ENCODE measurements at regions not wholly inside any gene's neighbourhood (a gene's known extent, or its start where the extent isn't known, plus 50 kb on each side); places are given as distances from the start of the nearest gene placed in this dataset.
"Not testable (repeated sequence)": the region's sequence is repeated elsewhere in the genome, so short reads cannot be mapped to it uniquely, and the experiment has no call there.

DNA sequence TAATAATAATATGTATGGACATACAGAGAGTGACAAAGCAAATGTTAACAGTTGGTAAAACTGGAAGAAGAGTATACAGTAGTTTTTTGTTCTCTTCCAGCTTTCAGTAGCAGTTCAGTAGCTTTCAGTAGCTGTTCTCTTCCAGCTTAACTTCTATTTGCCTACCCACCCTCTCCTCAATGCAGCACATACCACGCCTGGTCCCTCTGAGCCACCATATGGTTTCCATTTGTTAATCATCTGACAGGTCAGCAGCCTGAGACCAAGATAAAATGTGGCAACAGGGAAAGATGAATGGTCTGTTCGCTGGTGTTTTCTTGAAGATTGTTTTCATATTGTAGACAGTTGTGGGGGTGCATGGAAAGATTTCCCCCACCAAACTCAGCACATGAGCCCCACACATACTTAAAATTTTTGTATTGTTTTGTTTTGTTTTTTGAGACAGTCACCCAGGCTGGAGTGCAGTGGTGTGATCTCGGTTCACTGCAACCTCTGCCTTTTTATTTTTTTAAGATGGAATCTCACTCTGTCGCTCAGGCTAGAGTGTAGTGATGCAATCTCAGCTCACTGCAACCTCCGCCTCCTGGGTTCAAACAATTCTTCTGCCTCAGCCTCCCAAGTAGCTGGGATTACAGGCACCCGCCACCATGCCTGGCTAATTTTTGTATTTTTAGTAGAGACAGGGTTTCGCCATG, 56.8 kb downstream of the ATP6V0E2 start:
- DNase-seq (ENCODE audit: low spot score) = not testable (repeated sequence)

DNA sequence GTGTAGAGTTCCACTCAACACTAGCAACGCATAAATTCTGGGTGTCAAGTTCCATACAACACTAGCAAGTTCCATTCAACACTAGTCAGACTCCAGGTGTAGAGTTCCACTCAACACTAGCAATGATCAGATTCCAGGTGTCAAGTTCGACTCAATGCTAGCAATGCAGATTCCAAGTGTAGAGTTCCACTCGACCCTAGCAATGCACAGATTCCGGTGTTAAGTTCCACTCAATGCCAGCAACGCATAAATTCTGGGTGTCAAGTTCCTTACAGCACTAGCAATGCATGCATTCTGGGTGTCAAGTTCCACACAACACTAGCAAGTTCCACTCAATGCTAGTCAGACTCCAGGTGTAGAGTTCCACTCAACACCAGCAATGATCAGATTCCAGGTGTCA, 60.0 kb downstream of the ATP6V0E2 start:
- not testable (repeated sequence) for DNase-seq (ENCODE audit: low spot score)

DNA sequence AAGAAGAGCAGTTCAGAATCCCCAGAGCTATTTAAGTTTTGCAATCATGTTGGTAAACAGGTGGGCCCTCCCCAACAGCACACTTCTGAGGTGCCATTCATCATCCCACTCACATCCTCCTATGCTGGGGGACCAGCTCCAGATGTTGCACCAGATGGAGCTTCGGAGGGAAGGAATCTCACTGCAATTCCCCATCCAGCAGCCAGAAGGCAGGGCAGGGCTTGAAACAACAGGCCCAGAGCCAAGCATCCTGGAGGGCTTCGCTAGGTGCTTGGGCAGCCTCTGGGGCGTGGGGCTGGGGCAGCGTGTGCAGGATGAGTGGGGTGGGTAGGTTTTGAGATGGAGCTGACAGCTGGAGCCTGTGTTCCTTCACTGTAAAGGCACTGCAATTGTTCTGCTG, 73.6 kb downstream of the ATP6V0E2 start:
- DNase-seq (ENCODE audit: low spot score) = not testable (repeated sequence)

DNA sequence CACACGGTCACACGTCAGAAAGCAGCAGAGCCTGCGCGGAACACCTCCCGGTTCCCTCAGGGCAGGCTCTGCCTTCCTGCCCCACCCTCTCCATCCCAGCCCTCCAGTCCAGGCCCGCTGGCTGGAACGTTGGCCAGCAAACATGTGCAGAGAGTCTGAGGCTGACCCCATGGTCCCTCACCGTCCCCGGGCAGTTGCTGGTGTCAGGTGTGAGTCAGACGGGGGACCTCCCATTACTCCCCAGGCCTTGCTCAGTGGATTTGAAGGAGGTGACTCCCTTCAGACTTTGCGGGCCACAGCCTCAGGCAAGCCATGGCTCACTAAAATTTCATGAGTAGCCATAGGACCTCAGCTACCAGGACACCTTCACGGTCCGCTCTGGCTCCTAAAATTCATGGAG, 74.7 kb downstream of the ATP6V0E2 start:
- DNase-seq (ENCODE audit: low spot score) = not testable (repeated sequence)

DNA sequence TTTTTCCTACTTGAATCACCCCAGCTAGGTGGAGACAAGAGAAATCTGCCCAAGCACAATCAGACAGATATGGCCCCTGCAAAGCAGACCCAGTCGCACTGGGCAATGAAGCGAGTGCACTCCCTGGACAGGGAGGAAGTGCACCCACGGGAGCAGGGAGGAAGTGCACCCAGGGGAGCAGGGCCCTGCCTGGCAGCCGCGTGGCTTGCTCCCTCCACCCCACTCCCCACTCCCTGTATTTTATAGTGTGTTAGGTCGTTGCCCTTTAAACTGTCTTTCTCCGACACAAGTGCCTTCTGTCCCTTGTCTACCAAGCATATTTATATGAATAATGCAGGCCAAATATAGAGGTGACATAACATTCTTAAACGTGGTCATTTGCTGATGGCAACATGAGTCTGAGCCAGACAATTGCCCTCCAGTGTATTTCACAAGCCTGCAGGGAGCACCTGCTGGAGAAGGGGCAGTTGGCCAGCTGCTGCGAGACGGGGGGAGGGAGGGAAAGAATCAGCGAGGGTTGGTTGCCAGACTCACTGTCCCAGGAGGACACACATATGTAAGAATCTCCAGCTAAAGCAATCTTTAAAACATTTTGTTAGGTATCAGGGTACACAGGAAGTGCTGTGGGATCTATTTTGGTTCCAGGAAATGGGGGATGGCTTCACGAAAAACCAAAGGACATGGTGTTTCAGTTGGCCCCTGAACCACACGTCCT, 76.3 kb downstream of the ATP6V0E2 start:
- DNase-seq (ENCODE audit: low spot score) = not testable (repeated sequence)

DNA sequence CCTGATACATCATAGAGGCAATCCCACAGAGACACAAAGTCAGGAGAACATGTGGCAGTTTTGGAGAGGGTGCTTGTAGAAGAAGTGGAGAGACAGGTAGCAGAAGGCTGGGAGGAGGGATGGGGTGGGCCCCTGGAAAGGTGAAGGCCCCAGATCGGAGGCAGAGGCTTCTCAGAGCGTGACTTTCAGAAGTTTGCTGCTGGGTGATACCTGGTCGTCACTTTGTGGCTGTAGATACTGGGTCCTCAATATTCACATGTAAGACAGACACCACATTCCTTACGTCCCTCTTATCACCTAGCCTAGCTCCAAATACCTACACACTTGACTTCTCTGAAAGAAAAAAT, 76.8 kb downstream of the ATP6V0E2 start:
- not testable (repeated sequence) for DNase-seq (ENCODE audit: low spot score)

DNA sequence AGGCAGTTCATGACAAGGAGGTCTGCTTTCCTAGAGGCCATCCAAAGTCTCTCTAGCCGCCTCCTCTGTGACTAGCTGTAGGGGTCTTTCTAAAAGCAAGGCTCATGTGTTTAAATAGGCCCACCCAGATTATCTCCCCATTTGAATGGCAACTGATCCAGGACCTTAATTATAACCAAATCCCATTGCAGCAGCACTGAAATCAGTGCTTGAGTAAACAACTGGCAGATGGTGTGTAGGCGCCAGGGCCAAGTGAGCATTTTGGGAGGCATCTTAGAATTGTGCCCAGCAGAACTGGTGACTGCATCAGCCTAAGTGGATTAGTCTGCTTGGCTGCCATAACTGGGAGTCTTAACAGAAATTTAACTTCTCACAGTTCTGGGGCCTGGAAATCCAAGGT, 77.8 kb downstream of the ATP6V0E2 start:
- peak; percentile 34 for DNase-seq (ENCODE audit: low spot score)

DNA sequence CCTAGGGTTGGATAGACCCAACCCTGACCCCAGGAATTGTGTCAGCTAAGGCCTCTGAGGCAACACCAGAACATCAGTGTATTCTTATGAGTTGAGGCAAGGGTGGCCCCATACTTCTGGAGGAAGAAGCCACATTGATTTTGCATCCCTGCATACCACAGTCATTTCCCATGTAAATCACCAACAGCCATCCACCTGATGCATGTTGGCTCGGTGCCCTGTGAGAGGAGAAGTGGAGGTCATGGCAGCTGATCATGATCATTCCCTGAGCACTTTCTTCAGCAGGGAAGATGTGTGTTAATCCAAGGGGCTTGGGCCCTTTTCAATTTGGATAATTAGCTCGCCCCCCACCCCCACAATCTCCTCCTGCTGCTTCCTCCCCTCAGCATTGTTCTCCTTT, 85.1 kb downstream of the ATP6V0E2 start:
- peak; percentile 18 for DNase-seq (ENCODE audit: low spot score)

DNA sequence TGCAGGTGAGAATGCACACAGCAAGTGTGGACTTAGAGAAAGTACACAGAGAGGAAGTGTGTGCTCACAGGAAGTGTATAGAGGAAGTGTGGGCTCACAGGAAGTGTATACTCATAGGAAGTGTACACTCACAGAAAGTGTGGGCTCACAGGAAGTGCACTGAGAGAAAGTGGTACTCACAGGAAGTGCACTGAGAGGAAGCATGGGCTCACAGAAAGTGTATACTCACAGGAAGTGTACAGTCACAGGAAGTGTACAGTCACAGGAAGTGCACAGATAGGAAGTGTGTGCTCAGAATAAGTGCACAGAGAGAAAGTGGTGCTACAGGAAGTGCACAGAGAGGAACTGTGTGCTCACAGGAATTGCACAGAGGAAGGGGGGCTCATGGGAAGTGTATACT, 87.1 kb downstream of the ATP6V0E2 start:
- DNase-seq (ENCODE audit: low spot score) = not testable (repeated sequence)

DNA sequence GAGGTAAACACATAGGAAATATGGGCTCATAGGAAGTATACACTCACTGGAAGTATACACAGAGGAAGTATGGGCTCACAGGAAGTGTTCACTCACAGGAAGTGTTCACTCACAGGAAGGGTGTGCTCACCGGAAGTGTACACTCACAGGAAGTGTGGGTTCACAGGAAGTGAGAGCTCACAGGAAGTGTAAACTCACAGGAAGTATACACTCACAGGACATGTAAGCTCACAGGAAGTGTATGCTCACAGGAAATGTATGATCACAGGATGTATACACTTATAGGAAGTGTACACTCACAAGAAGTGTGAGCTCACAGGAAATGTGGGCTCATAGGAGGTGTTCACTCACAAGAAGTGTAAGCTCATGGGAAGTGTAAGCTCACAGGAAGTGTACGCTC, 88.1 kb downstream of the ATP6V0E2 start:
- DNase-seq (ENCODE audit: low spot score) = not testable (repeated sequence)

DNA sequence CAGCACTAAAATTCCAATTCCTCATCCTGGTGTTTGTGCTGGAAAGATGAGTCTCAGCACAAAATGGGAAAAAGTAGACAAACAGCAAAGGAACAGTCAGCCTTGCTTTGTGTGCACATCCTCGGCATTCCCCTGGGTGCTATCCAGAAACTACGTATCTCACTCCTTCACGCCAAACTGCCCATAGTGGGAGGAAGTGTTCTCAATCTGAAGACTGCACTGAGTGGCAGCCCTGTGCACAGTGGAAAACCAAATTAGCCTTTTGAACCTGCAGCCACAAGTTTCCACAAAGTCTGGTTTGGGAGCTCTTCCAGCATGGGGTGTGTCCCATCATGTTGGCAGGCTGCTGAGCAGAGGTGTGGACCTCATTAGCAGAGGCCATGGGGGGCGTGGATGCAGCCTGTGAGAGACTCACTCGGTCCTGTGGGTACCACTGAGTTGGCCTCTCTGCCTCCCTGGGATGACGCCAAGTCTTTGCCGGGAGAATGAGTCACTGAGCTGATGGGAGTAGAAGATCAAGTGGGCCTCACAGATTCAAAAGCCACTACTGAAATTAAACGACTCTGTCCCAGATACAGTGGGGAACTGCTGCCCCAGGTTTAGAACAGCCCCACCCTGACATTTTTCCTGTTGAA, 89.0 kb downstream of the ATP6V0E2 start:
- DNase-seq (ENCODE audit: low spot score) = not testable (repeated sequence)

DNA sequence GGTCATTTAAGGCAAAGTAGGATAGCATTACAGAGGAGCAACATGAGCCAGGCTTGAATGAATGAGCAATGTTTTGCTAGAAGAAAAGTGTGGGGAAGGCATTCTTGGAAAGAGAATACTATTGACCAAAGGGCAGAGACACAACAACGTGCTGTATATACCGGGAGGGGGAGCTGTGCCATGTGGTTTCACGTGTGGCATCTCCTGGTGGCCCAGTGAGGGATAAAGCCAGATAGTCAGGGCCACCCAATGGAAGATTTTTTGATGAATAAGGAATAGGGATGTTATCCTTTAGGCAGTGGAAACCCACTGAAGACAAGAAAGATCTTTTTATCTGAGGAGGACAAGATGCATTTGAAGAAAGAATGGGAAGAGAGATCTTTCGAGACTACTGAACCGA, 90.2 kb downstream of the ATP6V0E2 start:
- not testable (repeated sequence) for DNase-seq (ENCODE audit: low spot score)

DNA sequence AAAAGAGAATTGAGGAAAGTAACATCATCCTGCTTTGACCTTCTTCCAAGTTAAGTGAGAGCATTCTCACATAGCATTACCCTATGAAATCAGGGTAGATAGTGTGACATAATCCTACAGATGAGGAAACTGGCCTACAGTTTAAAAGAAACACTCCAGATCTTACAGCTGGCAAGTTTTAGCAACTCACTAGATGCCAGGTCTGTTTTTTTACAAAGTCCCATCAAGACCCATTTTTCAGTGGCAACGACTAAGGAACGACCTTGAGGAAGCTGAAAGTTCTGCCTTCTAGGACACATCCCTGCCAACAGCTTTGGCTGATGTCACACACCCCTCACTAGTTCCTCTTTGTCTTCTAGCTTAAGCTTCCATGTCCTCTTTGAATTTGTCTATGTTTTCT, 92.7 kb downstream of the ATP6V0E2 start:
- not testable (repeated sequence) for DNase-seq (ENCODE audit: low spot score)

DNA sequence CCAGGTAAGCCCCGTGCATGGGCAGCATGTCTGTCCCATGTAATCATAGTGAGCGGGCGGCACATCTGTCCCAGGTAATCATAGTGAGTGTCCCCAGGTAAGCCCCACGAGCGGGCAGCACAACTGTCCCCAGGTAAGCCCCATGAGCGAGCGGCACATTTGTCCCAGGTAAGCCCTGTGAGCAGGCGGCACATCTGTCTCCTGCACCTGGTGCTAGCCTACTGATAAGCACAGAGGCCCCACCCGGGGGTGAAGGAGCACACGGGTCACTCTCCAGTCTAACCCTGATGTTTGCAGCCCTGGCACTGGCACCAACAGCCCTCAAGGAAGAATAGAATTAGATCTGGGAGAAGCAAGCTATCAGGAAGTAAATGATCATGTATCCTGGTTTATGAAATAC, 99.2 kb downstream of the ATP6V0E2 start:
- DNase-seq (ENCODE audit: low spot score) = not testable (repeated sequence)

DNA sequence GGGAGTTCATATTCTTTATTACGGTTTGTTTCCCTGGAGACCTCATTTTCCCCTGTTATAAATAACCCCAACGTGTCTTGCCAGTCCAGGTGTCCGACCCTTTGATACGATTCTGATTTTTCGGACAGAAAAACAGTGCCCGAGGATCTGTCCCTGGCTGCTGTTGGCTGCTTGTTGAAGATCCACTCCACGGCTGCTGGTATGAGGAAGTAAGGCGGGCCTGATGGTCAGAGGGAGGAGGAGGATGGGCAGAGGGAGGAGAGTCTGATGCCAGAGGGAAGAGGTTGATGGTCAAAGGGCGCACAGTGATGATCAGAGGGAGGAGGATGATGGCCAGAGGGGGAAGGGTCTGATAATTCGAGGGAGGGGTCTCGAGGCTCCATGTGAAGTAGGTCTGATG, 99.9 kb downstream of the ATP6V0E2 start:
- not testable (repeated sequence) for DNase-seq (ENCODE audit: low spot score)

DNA sequence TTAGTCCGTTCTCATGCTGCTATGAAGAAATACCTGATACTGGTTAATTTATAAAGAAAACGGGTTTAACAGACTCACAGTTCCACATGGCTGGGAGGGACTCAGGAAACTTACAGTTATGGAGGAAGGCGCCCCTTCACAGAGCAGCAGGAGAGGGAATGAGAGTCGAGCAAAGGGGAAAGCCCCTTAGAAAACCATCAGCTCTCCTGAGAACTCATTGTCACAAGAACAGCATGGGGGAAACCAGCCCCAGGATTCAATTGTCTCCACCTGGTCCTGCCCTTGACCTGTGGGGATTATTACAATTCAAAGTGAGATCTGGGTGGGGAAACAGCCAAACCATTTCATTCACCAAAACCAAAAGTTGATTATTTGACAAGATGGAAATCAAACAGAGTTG, 101.8 kb downstream of the ATP6V0E2 start:
- DNase-seq (ENCODE audit: low spot score) = not testable (repeated sequence)

DNA sequence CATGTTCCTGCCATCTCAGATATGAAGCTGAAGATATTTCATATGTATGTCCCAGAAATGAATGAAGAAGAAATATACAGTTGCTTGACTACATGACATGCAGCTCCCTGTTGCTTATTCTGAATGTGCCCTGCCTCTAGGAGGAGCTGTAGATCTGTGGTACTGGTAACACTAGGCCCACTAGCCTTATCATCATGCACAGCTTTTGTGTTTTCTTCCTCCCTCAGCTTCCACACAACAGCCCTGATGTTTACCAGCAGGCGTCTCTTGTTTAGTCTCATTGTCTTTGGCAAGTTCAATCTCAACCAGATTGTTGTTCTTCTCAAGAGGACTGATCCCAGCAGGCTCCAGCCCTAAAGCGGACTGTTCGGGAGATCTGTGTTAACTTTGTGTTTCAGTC, 104.8 kb downstream of the ATP6V0E2 start:
- DNase-seq (ENCODE audit: low spot score) = not testable (repeated sequence)

DNA sequence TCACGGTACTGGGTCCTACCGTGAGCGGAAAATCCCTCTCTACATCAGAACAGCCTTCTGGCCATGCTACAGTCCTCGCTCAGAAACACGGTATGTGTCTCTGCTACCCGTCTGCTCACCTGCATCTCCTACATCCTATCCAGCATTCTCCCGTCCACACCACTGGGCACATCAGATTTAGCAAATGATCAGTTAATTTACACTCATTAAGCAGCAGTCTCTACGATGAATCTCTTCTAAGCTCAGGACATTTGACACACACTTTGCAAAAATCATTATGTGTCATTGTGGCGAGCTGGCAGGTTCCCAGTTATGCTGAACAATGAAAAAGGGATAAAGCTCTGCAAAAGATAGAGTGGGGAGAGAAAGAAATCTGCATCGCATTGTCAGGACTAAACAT, 105.2 kb downstream of the ATP6V0E2 start:
- DNase-seq (ENCODE audit: low spot score) = not testable (repeated sequence)

DNA sequence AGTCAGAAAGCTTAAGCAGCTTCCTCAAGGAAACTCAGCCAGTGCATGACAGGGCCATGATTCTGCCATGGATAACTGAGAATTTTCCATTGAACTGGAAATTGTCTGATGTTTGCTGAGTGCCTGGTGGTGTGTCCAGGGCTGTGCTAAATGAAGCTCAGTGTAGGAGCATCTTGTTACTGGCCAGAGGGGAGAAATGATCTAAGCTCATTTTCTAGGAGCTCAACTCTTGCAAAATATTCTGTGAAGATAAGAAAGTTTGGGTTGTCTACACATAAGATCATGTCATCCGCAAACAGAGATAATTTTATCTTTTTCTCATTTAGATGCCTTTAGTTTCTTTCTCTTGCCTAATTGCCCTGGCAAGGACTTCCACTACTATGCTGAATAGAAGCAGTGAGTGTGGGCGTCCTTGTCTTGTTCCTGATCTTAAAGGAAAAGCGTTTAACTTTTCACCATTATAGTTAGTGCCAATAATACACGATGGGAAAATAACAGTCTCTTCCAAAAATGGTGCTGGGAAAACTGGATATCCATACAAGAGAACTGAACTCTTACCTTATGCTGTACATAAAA, 108.9 kb downstream of the ATP6V0E2 start:
- not testable (repeated sequence) for DNase-seq (ENCODE audit: low spot score)

DNA sequence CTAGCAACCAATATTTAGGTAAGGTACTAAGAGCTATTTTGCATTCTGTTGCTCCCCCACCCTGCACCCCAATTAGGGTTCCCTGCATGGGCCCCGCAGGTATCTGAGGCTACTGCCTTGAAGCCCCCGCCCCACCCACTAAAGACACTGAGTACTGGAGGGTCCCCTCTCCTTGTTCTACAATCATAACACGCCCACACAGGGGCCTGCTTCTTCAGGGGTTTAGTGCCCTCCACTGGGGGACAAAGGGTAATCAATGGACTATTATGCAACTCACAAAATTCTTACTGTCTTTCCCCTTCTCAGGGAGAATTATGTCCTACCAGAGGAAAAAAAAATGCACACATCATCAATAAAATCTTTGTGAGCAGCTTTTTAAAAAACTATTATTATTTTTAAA, 113.1 kb downstream of the ATP6V0E2 start:
- DNase-seq (ENCODE audit: low spot score) = not testable (repeated sequence)

DNA sequence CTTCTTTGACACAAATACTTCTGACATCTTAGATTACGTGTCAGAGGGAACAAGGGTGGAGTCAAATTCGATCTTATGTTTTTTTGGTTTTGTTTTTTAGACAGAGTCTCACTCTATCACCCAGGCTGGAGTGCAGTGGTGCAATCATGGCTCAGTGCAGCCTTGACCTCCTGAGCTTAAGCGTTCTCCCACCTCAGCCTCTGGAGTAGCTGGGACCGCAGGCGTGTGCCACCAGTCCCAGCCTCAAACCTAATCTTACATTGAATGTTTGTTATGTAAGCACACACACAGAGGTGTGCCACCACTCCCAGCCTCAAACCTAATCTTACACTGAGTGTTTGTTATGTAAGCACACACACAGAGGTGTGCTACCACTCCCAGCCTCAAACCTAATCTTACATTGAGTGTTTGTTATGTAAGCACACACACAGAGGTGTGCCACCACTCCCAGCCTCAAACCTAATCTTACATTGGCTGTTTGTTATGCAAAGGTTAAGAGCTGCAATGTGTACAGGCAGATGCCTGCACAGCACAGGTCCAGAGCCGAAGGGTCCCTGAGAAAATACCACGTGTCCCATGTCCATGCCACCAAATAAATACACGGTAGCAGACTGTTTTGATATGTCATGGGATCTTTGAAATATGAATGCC, 118.0 kb downstream of the ATP6V0E2 start:
- DNase-seq (ENCODE audit: low spot score) = not testable (repeated sequence)

DNA sequence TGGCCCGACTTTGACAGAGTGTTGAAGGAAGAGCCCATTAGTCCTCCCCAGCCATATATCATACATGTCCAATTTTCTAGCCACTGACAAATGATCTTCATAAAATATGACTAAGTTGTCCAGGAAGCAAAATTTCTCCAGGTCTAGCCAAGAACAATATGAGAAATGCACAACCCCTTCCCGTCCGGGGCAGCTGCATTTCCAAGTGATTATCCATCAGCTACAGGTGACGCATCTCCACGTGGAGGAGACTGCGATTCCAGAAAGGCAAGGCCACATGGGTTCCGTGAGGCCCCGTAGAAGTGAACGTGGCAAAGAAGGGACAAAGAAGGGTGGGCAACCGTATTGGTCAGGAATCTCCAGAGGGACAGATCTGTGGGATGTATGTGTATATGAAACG, 118.6 kb downstream of the ATP6V0E2 start:
- DNase-seq (ENCODE audit: low spot score) = not testable (repeated sequence)

Measured in D341Med (cell line).